HG03175 (cell line): ENCODE measurements at regions not wholly inside any gene's neighbourhood (a gene's known extent, or its start where the extent isn't known, plus 50 kb on each side); places are given as distances from the start of the nearest gene placed in this dataset.

Experiments
- ATAC-seq: cut with Tn5 transposase; IDR thresholded peaks from one replicate; pipeline ENCODE4 v1.9.1; 2021; ENCODE audit warnings: mild to moderate bottlenecking, moderate library complexity; ENCODE audit not compliant: unreplicated experiment

- no peak for ATAC-seq
Observed at GRCh38 chr1:181383695-181384094, 99.6 kb upstream of the CACNA1E start.

GRCh38 chr1:181386340-181386739 lies 97.0 kb upstream of the CACNA1E start:
- ATAC-seq, result no peak

- no peak for ATAC-seq
Observed at GRCh38 chr1:181386951-181387350, 96.4 kb upstream of the CACNA1E start.

- no peak for ATAC-seq
Observed at GRCh38 chr1:181387702-181388101, 95.6 kb upstream of the CACNA1E start.

- ATAC-seq, result no peak
Observed at GRCh38 chr1:181390410-181391077, 92.8 kb upstream of the CACNA1E start.

GRCh38 chr1:181391301-181391900 lies 91.9 kb upstream of the CACNA1E start:
- ATAC-seq, result no peak

- no peak for ATAC-seq
Observed at GRCh38 chr1:181392133-181392532, 91.2 kb upstream of the CACNA1E start.

GRCh38 chr1:181392613-181393220 lies 90.6 kb upstream of the CACNA1E start:
- ATAC-seq, result no peak

GRCh38 chr1:181394766-181395165 lies 88.6 kb upstream of the CACNA1E start:
- no peak for ATAC-seq

GRCh38 chr1:181396171-181396670 lies 87.1 kb upstream of the CACNA1E start:
- no peak for ATAC-seq

GRCh38 chr1:181396811-181397210 lies 86.5 kb upstream of the CACNA1E start:
- ATAC-seq, result no peak

GRCh38 chr1:181397845-181398244 lies 85.5 kb upstream of the CACNA1E start:
- ATAC-seq, result peak; percentile 67

GRCh38 chr1:181398544-181398943 lies 84.8 kb upstream of the CACNA1E start:
- ATAC-seq, result peak; percentile 90

GRCh38 chr1:181405584-181405983 lies 77.7 kb upstream of the CACNA1E start:
- no peak for ATAC-seq

- ATAC-seq, result no peak
Observed at GRCh38 chr1:181406989-181407388, 76.3 kb upstream of the CACNA1E start.

- no peak for ATAC-seq
Observed at GRCh38 chr1:181409981-181410380, 73.3 kb upstream of the CACNA1E start.

- ATAC-seq, result no peak
Observed at GRCh38 chr1:181412746-181413145, 70.6 kb upstream of the CACNA1E start.

- ATAC-seq, result no peak
Observed at GRCh38 chr1:181413195-181413815, 70.0 kb upstream of the CACNA1E start.

- ATAC-seq, result no peak
Observed at GRCh38 chr1:181413836-181414235, 69.5 kb upstream of the CACNA1E start.

- no peak for ATAC-seq
Observed at GRCh38 chr1:181416268-181416860, 67.0 kb upstream of the CACNA1E start.

GRCh38 chr1:181417915-181418314 lies 65.4 kb upstream of the CACNA1E start:
- ATAC-seq, result no peak
